Osteoblast (primary cell): ENCODE measurements at regions not wholly inside any gene's neighbourhood (a gene's known extent, or its start where the extent isn't known, plus 50 kb on each side); places are given as distances from the start of the nearest gene placed in this dataset.

Experiments
- DNase-seq: peaks from one replicate; pipeline ENCODE4 v3.0.0; 2011; ENCODE audit warnings: low spot score, mixed read lengths; ENCODE audit not compliant: insufficient read length; ENCODE audit errors: missing footprints
- H2AFZ ChIP-seq: 2 replicates; pipeline ENCODE4 v1.6.0; 2011; ENCODE audit warnings: mild to moderate bottlenecking, low read length
- H3K27ac ChIP-seq: 2 replicates; pipeline ENCODE4 v1.5.1; 2011; ENCODE audit warnings: mild to moderate bottlenecking, low read depth, low read length, moderate library complexity
- H3K27me3 ChIP-seq: 2 replicates; pipeline ENCODE4 v1.6.0; 2012; ENCODE audit warnings: mild to moderate bottlenecking, control low read depth, inconsistent platforms, low read length, moderate library complexity; ENCODE audit not compliant: insufficient read depth
- H3K36me3 ChIP-seq: 2 replicates; pipeline ENCODE4 v1.5.1; 2011; ENCODE audit warnings: mild to moderate bottlenecking, low read length, control low read depth, moderate library complexity; ENCODE audit not compliant: insufficient read depth
- H3K4me1 ChIP-seq: 2 replicates; pipeline ENCODE4 v1.5.1; 2011; ENCODE audit warnings: mild to moderate bottlenecking, low read length, control low read depth, moderate library complexity; ENCODE audit not compliant: insufficient read depth
- H3K4me2 ChIP-seq: 2 replicates; pipeline ENCODE4 v1.6.0; 2011; ENCODE audit warnings: mild to moderate bottlenecking, low read length; ENCODE audit not compliant: insufficient read depth
- H3K4me3 ChIP-seq: fragments of 200-600 bp; sonication (generic); 3 replicates; pipeline ENCODE4 v1.5.1; 2012; ENCODE audit warnings: mild to moderate bottlenecking, low read length, inconsistent platforms; ENCODE audit not compliant: insufficient read depth
- H3K79me2 ChIP-seq: 2 replicates; pipeline ENCODE4 v1.6.0; 2012; ENCODE audit warnings: mild to moderate bottlenecking, low read length, control low read depth, inconsistent platforms; ENCODE audit not compliant: insufficient read depth
- H3K9me3 ChIP-seq: 2 replicates; pipeline ENCODE4 v1.5.1; 2011; ENCODE audit warnings: low read depth, low read length, control low read depth
- H4K20me1 ChIP-seq: 2 replicates; pipeline ENCODE4 v1.6.0; 2012; ENCODE audit warnings: mild to moderate bottlenecking, low read length, control low read depth; ENCODE audit not compliant: insufficient read depth
- TF ChIP-seq, protein P1 (sequence below): IDR thresholded peaks from 2 replicates; pipeline ENCODE4 v1.5.1; 2011; ENCODE audit warnings: mild to moderate bottlenecking, low read depth, low read length, moderate library complexity; ENCODE audit errors: extremely low read depth

- DNase-seq, result no peak
- no peak overlapping the region for H2AFZ ChIP-seq
- H3K36me3 ChIP-seq, result no peaks in the 10 kb centered on the region
- H3K4me2 ChIP-seq, result no peak overlapping the region
- TF ChIP-seq, protein P1, sequence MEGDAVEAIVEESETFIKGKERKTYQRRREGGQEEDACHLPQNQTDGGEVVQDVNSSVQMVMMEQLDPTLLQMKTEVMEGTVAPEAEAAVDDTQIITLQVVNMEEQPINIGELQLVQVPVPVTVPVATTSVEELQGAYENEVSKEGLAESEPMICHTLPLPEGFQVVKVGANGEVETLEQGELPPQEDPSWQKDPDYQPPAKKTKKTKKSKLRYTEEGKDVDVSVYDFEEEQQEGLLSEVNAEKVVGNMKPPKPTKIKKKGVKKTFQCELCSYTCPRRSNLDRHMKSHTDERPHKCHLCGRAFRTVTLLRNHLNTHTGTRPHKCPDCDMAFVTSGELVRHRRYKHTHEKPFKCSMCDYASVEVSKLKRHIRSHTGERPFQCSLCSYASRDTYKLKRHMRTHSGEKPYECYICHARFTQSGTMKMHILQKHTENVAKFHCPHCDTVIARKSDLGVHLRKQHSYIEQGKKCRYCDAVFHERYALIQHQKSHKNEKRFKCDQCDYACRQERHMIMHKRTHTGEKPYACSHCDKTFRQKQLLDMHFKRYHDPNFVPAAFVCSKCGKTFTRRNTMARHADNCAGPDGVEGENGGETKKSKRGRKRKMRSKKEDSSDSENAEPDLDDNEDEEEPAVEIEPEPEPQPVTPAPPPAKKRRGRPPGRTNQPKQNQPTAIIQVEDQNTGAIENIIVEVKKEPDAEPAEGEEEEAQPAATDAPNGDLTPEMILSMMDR, result no peak
- no peaks in the 10 kb centered on the region for H4K20me1 ChIP-seq
- H3K79me2 ChIP-seq, result no peaks in the 10 kb centered on the region
- no peak overlapping the region for H3K4me3 ChIP-seq
- no peaks in the 10 kb centered on the region for H3K9me3 ChIP-seq
- H3K27ac ChIP-seq, result no peak overlapping the region
- no peaks in the 10 kb centered on the region for H3K4me1 ChIP-seq
- no peaks in the 10 kb centered on the region for H3K27me3 ChIP-seq
Measured at GRCh38 chr5:107118184-107119019, 552.3 kb downstream of the EFNA5 start.

- no peak for DNase-seq
- TF ChIP-seq, protein P1, result no peak
- no peaks in the 10 kb centered on the region for H3K9me3 ChIP-seq
- no peak overlapping the region for H3K4me3 ChIP-seq
- no peaks in the 10 kb centered on the region for H4K20me1 ChIP-seq
- H3K4me2 ChIP-seq, result no peak overlapping the region
- no peaks in the 10 kb centered on the region for H3K79me2 ChIP-seq
- no peak overlapping the region for H3K27ac ChIP-seq
- H3K27me3 ChIP-seq, result no peaks in the 10 kb centered on the region
- H3K4me1 ChIP-seq, result no peaks in the 10 kb centered on the region
- no peaks in the 10 kb centered on the region for H3K36me3 ChIP-seq
- no peak overlapping the region for H2AFZ ChIP-seq
Measured at GRCh38 chr5:107112216-107112615, 558.5 kb downstream of the EFNA5 start.

- Histone ChIP-seq H3K4me2 (no peak overlapping the region), H2AFZ (no peak overlapping the region), H3K36me3 (no peaks in the 10 kb centered on the region), H3K9me3 (no peaks in the 10 kb centered on the region), H3K4me1 (no peaks in the 10 kb centered on the region), H3K4me3 (no peak overlapping the region), H3K27ac (no peak overlapping the region), H3K79me2 (no peaks in the 10 kb centered on the region), H4K20me1 (no peaks in the 10 kb centered on the region), H3K27me3 (no peaks in the 10 kb centered on the region)
- TF ChIP-seq, protein P1, result no peak
- DNase-seq, result no peak
Measured at GRCh38 chr5:107104040-107104995, 566.4 kb downstream of the EFNA5 start.

DNA sequence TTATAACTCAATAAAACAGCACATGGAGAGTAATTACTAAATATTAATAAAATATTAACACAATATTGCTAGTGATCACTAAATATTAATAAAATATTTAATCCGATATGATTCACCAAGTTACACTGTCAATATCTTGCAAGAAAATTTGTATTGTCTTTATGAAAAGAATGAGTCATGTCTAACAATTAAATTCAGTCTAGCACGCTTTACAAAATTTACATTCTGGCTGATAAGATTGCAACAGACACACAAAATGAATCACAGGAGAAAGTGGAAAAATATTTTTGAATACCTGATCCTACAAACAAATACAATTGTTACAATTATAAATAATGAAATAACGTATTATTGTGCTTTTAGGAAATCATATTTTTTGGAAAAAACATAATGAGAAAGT lies 567.2 kb downstream of the EFNA5 start:
- Histone ChIP-seq H3K36me3 (no peaks in the 10 kb centered on the region), H3K27ac (no peak overlapping the region), H4K20me1 (no peaks in the 10 kb centered on the region), H2AFZ (no peak overlapping the region), H3K27me3 (no peaks in the 10 kb centered on the region), H3K4me2 (no peak overlapping the region), H3K79me2 (no peaks in the 10 kb centered on the region), H3K9me3 (no peaks in the 10 kb centered on the region), H3K4me1 (no peaks in the 10 kb centered on the region), H3K4me3 (no peak overlapping the region)
- TF ChIP-seq, protein P1, result no peak
- no peak for DNase-seq
